GM12891 (cell line): ENCODE measurements at regions not wholly inside any gene's neighbourhood (a gene's known extent, or its start where the extent isn't known, plus 50 kb on each side); places are given as distances from the start of the nearest gene placed in this dataset.

Experiments used
- DNase-seq: peaks from one replicate; pipeline ENCODE4 v3.0.0; 2011; ENCODE audit warnings: low spot score; ENCODE audit not compliant: insufficient read length
- FAIRE-seq: peaks from 2 replicates; lab custom pipeline; 2011; peaks lifted over from hg19 to GRCh38; lab: Jason Lieb, UNC
- PAX5 ChIP-seq: IDR thresholded peaks from 2 replicates; pipeline ENCODE4 v1.6.1; 2011; ENCODE audit warnings: low read length, moderate library complexity, mild to moderate bottlenecking; ENCODE audit not compliant: insufficient read depth, severe bottlenecking
- POLR2A ChIP-seq: IDR thresholded peaks from 2 replicates; pipeline ENCODE4 v1.6.1; 2011; ENCODE audit warnings: low read depth, low read length, control low read depth
- POLR2AphosphoS5 ChIP-seq: IDR thresholded peaks from 2 replicates; pipeline ENCODE4 v1.6.1; 2011; ENCODE audit warnings: low read depth, low read length, control low read depth
- POU2F2 ChIP-seq: IDR thresholded peaks from 2 replicates; pipeline ENCODE4 v1.6.1; 2011; ENCODE audit warnings: low read depth, mild to moderate bottlenecking, control low read depth, low read length, moderate library complexity
- SPI1 ChIP-seq: IDR thresholded peaks from 2 replicates; pipeline ENCODE4 v1.6.1; 2011; ENCODE audit warnings: low read depth, low read length, control low read depth
- TAF1 ChIP-seq: IDR thresholded peaks from 2 replicates; pipeline ENCODE4 v1.6.1; 2011; ENCODE audit warnings: low read depth, low read length, control low read depth

- DNase-seq (no peak), FAIRE-seq (no peak)
- no peak for TF ChIP-seq SPI1
- no peak for TF ChIP-seq POU2F2
- no peak for TF ChIP-seq PAX5
- TF ChIP-seq POLR2A = no peak
- TF ChIP-seq TAF1 = no peak
- TF ChIP-seq POLR2AphosphoS5 = no peak
These were observed 282.9 kb upstream of the LYZL1 start for GRCh38 chr10:29005988-29006387.

GRCh38 chr10:29007370-29007747 is 281.5 kb upstream of the LYZL1 start:
- FAIRE-seq (no peak), DNase-seq (no peak)
- TF ChIP-seq PAX5 (no peak), POLR2AphosphoS5 (no peak), POU2F2 (no peak), TAF1 (no peak)

GRCh38 chr10:29007748-29008610 is 280.9 kb upstream of the LYZL1 start:
- TF ChIP-seq SPI1 (no peak), TAF1 (no peak), PAX5 (no peak), POLR2A (no peak), POU2F2 (no peak), POLR2AphosphoS5 (no peak)
- no peak for FAIRE-seq
- DNase-seq = no peak

GRCh38 chr10:29009464-29009863 is 279.4 kb upstream of the LYZL1 start:
- no peak for FAIRE-seq

GRCh38 chr10:29011516-29011915 is 277.4 kb upstream of the LYZL1 start:
- DNase-seq = no peak
- TF ChIP-seq SPI1 (no peak), POLR2AphosphoS5 (no peak), POLR2A (no peak), PAX5 (no peak), TAF1 (no peak), POU2F2 (no peak)
- no peak for FAIRE-seq

More at GRCh38 chr10:29009464-29009863, 279.4 kb upstream of the LYZL1 start:
- TF ChIP-seq TAF1 = no peak
- no peak for TF ChIP-seq POLR2A
- TF ChIP-seq POU2F2 = no peak
- TF ChIP-seq PAX5 = no peak
- TF ChIP-seq POLR2AphosphoS5 = no peak
- no peak for TF ChIP-seq SPI1
- no peak for DNase-seq

GRCh38 chr10:29012926-29013554 is 275.8 kb upstream of the LYZL1 start:
- FAIRE-seq (no peak), DNase-seq (no peak)
- TF ChIP-seq SPI1 (no peak), PAX5 (no peak), POLR2AphosphoS5 (no peak)

- FAIRE-seq (no peak), DNase-seq (no peak)
- TF ChIP-seq POU2F2 (no peak), SPI1 (no peak), PAX5 (no peak), POLR2A (no peak), TAF1 (no peak), POLR2AphosphoS5 (no peak)
These were observed 267.3 kb upstream of the LYZL1 start for GRCh38 chr10:29021591-29021990.

GRCh38 chr10:29022513-29022912 is 266.4 kb upstream of the LYZL1 start:
- no peak for FAIRE-seq
- TF ChIP-seq POU2F2 (no peak), POLR2A (no peak)
- no peak for DNase-seq

- TF ChIP-seq POU2F2 (no peak), POLR2A (no peak), PAX5 (no peak), POLR2AphosphoS5 (no peak), TAF1 (no peak), SPI1 (no peak)
- no peak for FAIRE-seq
- no peak for DNase-seq
These were observed 265.2 kb upstream of the LYZL1 start for GRCh38 chr10:29023678-29024077.
